Breast epithelium (tissue), 3 donors: ENCODE measurements at regions not wholly inside any gene's neighbourhood (a gene's known extent, or its start where the extent isn't known, plus 50 kb on each side); places are given as distances from the start of the nearest gene placed in this dataset.

ENCODE experiments used
- POLR2A ChIP-seq: fragments of 450-650 bp; IDR thresholded peaks from one replicate; pipeline ENCODE4 v1.6.1; 2016; ENCODE audit warnings: antibody characterized with exemption, mild to moderate bottlenecking, moderate library complexity
- TF ChIP-seq, protein P1 (sequence below), 3 donors: fragments of 450-650 bp; IDR thresholded peaks; one replicate each; pipeline ENCODE4 v1.5.1; 2016 to 2017; ENCODE audit warnings: antibody characterized with exemption in 3 of 3, mild to moderate bottlenecking in 3 of 3, moderate library complexity in 3 of 3

DNA sequence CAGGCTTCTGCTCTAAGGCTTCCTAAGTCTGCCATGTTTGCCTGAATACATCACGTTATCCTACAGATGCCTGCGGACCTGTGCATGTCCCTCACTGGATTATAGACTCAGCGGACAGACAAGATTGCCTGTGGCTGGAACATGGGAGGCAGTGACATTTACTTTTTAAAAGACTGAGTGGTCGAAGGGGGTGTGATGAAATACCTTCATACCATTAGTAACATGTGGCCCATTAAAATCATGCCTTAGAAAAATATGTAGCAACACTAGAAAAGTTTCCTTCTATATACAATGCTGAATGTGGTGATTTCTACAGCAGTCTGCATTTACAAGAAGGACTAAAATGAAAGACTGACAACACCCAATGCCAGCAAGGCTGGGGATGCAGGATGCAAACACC is 154.4 kb downstream of the ASB1 start:
- TF ChIP-seq, protein P1, sequence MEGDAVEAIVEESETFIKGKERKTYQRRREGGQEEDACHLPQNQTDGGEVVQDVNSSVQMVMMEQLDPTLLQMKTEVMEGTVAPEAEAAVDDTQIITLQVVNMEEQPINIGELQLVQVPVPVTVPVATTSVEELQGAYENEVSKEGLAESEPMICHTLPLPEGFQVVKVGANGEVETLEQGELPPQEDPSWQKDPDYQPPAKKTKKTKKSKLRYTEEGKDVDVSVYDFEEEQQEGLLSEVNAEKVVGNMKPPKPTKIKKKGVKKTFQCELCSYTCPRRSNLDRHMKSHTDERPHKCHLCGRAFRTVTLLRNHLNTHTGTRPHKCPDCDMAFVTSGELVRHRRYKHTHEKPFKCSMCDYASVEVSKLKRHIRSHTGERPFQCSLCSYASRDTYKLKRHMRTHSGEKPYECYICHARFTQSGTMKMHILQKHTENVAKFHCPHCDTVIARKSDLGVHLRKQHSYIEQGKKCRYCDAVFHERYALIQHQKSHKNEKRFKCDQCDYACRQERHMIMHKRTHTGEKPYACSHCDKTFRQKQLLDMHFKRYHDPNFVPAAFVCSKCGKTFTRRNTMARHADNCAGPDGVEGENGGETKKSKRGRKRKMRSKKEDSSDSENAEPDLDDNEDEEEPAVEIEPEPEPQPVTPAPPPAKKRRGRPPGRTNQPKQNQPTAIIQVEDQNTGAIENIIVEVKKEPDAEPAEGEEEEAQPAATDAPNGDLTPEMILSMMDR (IDR thresholded peaks at IDR 0.05): no peak
- no peak for TF ChIP-seq POLR2A
